ENCODE measurements at regions not wholly inside any gene's neighbourhood (a gene's known extent, or its start where the extent isn't known, plus 50 kb on each side); places are given as distances from the start of the nearest gene placed in this dataset.

- Histone ChIP-seq H3K36me3 (ENCODE audit: insufficient read depth) (no peaks in the 10 kb centered on the region), H2AFZ (no peak overlapping the region), H3K4me2 (no peak overlapping the region), H4K20me1 (replicated peaks; ENCODE audit: insufficient read depth) (no peaks in the 10 kb centered on the region), H3K79me2 (replicated peaks; ENCODE audit: insufficient read depth) (no peaks in the 10 kb centered on the region), H3K27me3 (ENCODE audit: insufficient read depth) (no peaks in the 10 kb centered on the region), H3F3A (replicated peaks; ENCODE audit: low read depth) (no peaks in the 10 kb centered on the region), H3K4me1 (ENCODE audit: insufficient read depth) (no peaks in the 10 kb centered on the region), H3K9me2 (ENCODE audit: insufficient read depth) (no peaks in the 10 kb centered on the region), H3K27ac (ENCODE audit: low read depth) (no peak overlapping the region), H3K4me3 (no peak overlapping the region)
- H3K36me3 Mint-ChIP-seq (ENCODE audit: low read depth), result peaks cover 4% of the 10 kb centered on the region; the same call in 1 of the 3 replicates
- H3K27me3 Mint-ChIP-seq (ENCODE audit: insufficient read depth, low read depth, poor library complexity), result no peaks in the 10 kb centered on the region
- peaks cover 11% of the 10 kb centered on the region; the same call in 2 of the 3 replicates for H3K9me3 Mint-ChIP-seq
- TF ChIP-seq CTCF (conservative IDR thresholded peaks at IDR 0.05; ENCODE audit: low read depth in 2 of 2), result no peak
- no peak for TF ChIP-seq STAT1 (IDR thresholded peaks at IDR 0.05; ENCODE audit: unreplicated experiment)
- no peak for TF ChIP-seq REST (IDR thresholded peaks at IDR 0.05; ENCODE audit: unreplicated experiment)
- no peak for TF ChIP-seq CREB1 (CRISPR knock-in tag; IDR thresholded peaks at IDR 0.05; ENCODE audit: low read depth)
- no peak for TF ChIP-seq ZNF462 (CRISPR knock-in tag; IDR thresholded peaks at IDR 0.05)
- no peak for TF ChIP-seq ZNF114 (CRISPR knock-in tag; IDR thresholded peaks at IDR 0.05)
- TF ChIP-seq POLR2AphosphoS5 (IDR thresholded peaks at IDR 0.05; ENCODE audit: low read depth), result no peak
- TF ChIP-seq JUNB (IDR thresholded peaks at IDR 0.05; ENCODE audit: unreplicated experiment), result no peak
- peak; percentile 46 for DNase-seq (ENCODE audit: low spot score)
- H3K27ac Mint-ChIP-seq, result peak overlapping the region; percentile 61
- no peak overlapping the region for H3K4me3 Mint-ChIP-seq
- no peak for ATAC-seq
- peaks cover 7% of the 10 kb centered on the region; the same call in 2 of the 3 replicates for H3K4me1 Mint-ChIP-seq
Measured at GRCh38 chr5:144794922-144795321, 624.2 kb downstream of the KCTD16 start.

Measured in GM23338 (cell line).